PC-3 (cell line): ENCODE measurements at regions not wholly inside any gene's neighbourhood (a gene's known extent, or its start where the extent isn't known, plus 50 kb on each side); places are given as distances from the start of the nearest gene placed in this dataset.

Source experiments
- ATAC-seq: fragments of 200-7000 bp; cut with Tn5 transposase; 2 replicates; pipeline ENCODE4 v1.9.1; 2020; ENCODE audit warnings: mild to moderate bottlenecking, moderate library complexity
- BruUV-seq: library from RNA; stranded (reverse); fragments of 400-500 nt; replicated peaks from 2 replicates; lab custom pipeline; 2021; lab: Mats Ljungman, UMichigan
- CTCF ChIA-PET: fragments of 300-600 bp; sonication (Branson Sonifier 250); formaldehyde crosslinking; loops from one replicate; lab custom pipeline; 2022; ENCODE audit warnings: antibody characterized with exemption; lab: Charles Lee
- POLR2A ChIA-PET: fragments of 300-600 bp; sonication (Branson Sonifier 250); formaldehyde crosslinking; loops from one replicate; lab custom pipeline; 2022; ENCODE audit warnings: antibody characterized with exemption; ENCODE audit not compliant: unreplicated experiment; lab: Charles Lee
- DNase-seq: peaks from one replicate; pipeline ENCODE4 v3.0.0-alpha.2; 2015
- H2AFZ ChIP-seq: fragments of 300-600 bp; sonication (generic); 2 replicates; pipeline ENCODE4 v1.6.0; 2016; ENCODE audit warnings: antibody characterized with exemption, low read length
- H3F3A ChIP-seq: fragments of 300-600 bp; sonication (generic); one replicate; pipeline ENCODE4 v1.6.0; 2017; ENCODE audit warnings: antibody characterized with exemption, low read length, control low read depth, mild to moderate bottlenecking; ENCODE audit not compliant: unreplicated experiment
- H3K27ac ChIP-seq: fragments of 300-600 bp; sonication (generic); 2 replicates; pipeline ENCODE4 v1.5.1; 2016; ENCODE audit warnings: mild to moderate bottlenecking, low read length
- H3K27me3 ChIP-seq: fragments of 300-600 bp; sonication (generic); 2 replicates; pipeline ENCODE4 v1.6.1; 2016; ENCODE audit warnings: low read length, mixed read lengths
- H3K36me3 ChIP-seq: fragments of 300-600 bp; sonication (generic); 2 replicates; pipeline ENCODE4 v1.6.1; 2016; ENCODE audit warnings: low read depth, mixed run types, low read length, mixed read lengths
- H3K4me1 ChIP-seq: fragments of 300-600 bp; sonication (generic); 2 replicates; pipeline ENCODE4 v1.5.1; 2016; ENCODE audit warnings: low read length; ENCODE audit not compliant: insufficient read depth
- H3K4me2 ChIP-seq: fragments of 300-600 bp; sonication (generic); 2 replicates; pipeline ENCODE4 v1.6.0; 2016; ENCODE audit warnings: low read length
- H3K4me3 ChIP-seq: fragments of 300-600 bp; sonication (generic); 2 replicates; pipeline ENCODE4 v1.5.1; 2016; ENCODE audit warnings: mild to moderate bottlenecking, low read length, mixed read lengths
- H3K79me2 ChIP-seq: fragments of 300-600 bp; sonication (generic); 2 replicates; pipeline ENCODE4 v1.6.1; 2017; ENCODE audit warnings: low read length, mixed read lengths
- H3K9ac ChIP-seq: fragments of 300-600 bp; sonication (generic); 2 replicates; pipeline ENCODE4 v1.6.0; 2016; ENCODE audit warnings: mild to moderate bottlenecking, low read length
- H3K9me2 ChIP-seq: fragments of 300-600 bp; sonication (generic); replicated peaks from 2 replicates; pipeline ENCODE4 v1.6.1; 2016; ENCODE audit warnings: mixed run types, low read length, mixed read lengths
- H3K9me3 ChIP-seq: fragments of 300-600 bp; sonication (generic); 2 replicates; pipeline ENCODE4 v1.6.1; 2016; ENCODE audit warnings: low read length, mixed read lengths
- H4K20me1 ChIP-seq: fragments of 300-600 bp; sonication (generic); 2 replicates; pipeline ENCODE4 v1.6.1; 2016; ENCODE audit warnings: low read length, mixed read lengths
- EZH2 ChIP-seq: fragments of 300-600 bp; sonication (generic); IDR thresholded peaks from one replicate; pipeline ENCODE4 v1.6.1; 2017; ENCODE audit warnings: antibody characterized with exemption, mild to moderate bottlenecking, low read length; ENCODE audit not compliant: unreplicated experiment
- EZH2phosphoT487 ChIP-seq: fragments of 300-600 bp; sonication (generic); IDR thresholded peaks from 2 replicates; pipeline ENCODE4 v1.6.1; 2018; ENCODE audit warnings: mild to moderate bottlenecking, antibody characterized with exemption, low read length, borderline replicate concordance
- intact Hi-C: fragments of 100-400 bp; cut with micrococcal nuclease; formaldehyde crosslinking; loops from 2 replicates; pipeline ENCODE4 v1.9.0; 2023
- TF ChIP-seq, protein P1 (sequence below): fragments of 300-600 bp; sonication (generic); conservative IDR thresholded peaks from 2 replicates; pipeline ENCODE4 v1.5.1; 2017; ENCODE audit warnings: antibody characterized with exemption, low read depth, mild to moderate bottlenecking, low read length

DNA sequence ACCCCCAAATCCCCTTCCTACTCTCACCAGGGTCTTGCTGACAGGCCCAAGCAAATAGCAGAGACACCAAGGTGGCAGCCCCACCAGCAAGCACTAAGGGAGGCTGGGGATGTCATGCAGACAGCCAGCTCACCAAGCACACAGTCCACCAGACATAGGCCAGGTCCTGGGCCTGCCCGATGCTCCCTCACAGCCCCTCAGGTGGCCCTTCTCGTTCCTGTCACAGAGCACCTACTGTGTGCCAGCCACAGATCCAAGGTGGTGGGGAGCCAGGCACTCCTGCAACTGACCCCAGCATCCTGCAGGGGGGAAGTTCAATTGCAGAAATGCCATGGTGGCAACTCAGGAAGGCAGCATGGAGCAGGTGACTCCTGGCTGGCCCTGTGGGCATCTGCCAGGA, 60.5 kb upstream of the PNMA1 start:
- Histone ChIP-seq H3K9me3 (no peaks in the 10 kb centered on the region), H3K27me3 (no peaks in the 10 kb centered on the region), H3K27ac (no peak overlapping the region), H3K4me2 (no peak overlapping the region), H3K9ac (no peak overlapping the region), H3K79me2 (peaks cover 62% of the 10 kb centered on the region), H2AFZ (no peak overlapping the region), H3K4me1 (no peaks in the 10 kb centered on the region), H3K9me2 (no peaks in the 10 kb centered on the region), H4K20me1 (no peaks in the 10 kb centered on the region), H3F3A (no peaks in the 10 kb centered on the region), H3K36me3 (no peaks in the 10 kb centered on the region), H3K4me3 (no peak overlapping the region)
- intact Hi-C loops, result no loop called here
- ATAC-seq (no peak), DNase-seq (no peak)
- no TSS peak for BruUV-seq
- POLR2A ChIA-PET, result no interaction called here
- CTCF ChIA-PET, result no interaction called here
- TF ChIP-seq EZH2phosphoT487 (no peak), EZH2 (no peak)

DNA sequence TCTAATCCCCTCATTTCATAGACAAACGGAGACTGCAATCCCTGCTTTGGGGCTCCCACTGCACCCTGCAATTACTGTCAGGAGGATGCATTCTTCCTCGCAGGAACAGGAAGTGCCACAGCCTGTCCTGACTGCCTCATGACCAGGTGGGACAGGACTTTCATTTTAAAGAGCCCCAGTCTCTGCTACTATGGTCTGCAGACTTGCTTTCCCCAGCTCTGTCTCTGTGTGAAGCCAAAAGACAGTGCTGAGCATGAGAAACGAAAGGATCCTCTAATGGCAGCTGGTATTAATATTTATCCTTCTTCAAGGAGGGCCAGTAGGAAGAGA, 60.0 kb upstream of the PNMA1 start:
- H3K9ac ChIP-seq, result no peak overlapping the region
- intact Hi-C loops, result no loop called here
- H3K9me2 ChIP-seq, result no peaks in the 10 kb centered on the region
- no peak overlapping the region for H3K4me3 ChIP-seq
- H3K27me3 ChIP-seq, result no peaks in the 10 kb centered on the region
- H3K36me3 ChIP-seq, result no peaks in the 10 kb centered on the region
- H3K79me2 ChIP-seq, result peaks cover 66% of the 10 kb centered on the region
- no peak overlapping the region for H3K27ac ChIP-seq
- H3K4me1 ChIP-seq, result peaks cover 2% of the 10 kb centered on the region
- H3K9me3 ChIP-seq, result no peaks in the 10 kb centered on the region
- CTCF ChIA-PET, result no interaction called here
- DNase-seq (no peak), ATAC-seq (no peak)
- H2AFZ ChIP-seq, result no peak overlapping the region
- no peak overlapping the region for H3K4me2 ChIP-seq
- H4K20me1 ChIP-seq, result no peaks in the 10 kb centered on the region
- H3F3A ChIP-seq, result no peaks in the 10 kb centered on the region
- no TSS peak for BruUV-seq
- POLR2A ChIA-PET, result no interaction called here
- TF ChIP-seq, protein P1, sequence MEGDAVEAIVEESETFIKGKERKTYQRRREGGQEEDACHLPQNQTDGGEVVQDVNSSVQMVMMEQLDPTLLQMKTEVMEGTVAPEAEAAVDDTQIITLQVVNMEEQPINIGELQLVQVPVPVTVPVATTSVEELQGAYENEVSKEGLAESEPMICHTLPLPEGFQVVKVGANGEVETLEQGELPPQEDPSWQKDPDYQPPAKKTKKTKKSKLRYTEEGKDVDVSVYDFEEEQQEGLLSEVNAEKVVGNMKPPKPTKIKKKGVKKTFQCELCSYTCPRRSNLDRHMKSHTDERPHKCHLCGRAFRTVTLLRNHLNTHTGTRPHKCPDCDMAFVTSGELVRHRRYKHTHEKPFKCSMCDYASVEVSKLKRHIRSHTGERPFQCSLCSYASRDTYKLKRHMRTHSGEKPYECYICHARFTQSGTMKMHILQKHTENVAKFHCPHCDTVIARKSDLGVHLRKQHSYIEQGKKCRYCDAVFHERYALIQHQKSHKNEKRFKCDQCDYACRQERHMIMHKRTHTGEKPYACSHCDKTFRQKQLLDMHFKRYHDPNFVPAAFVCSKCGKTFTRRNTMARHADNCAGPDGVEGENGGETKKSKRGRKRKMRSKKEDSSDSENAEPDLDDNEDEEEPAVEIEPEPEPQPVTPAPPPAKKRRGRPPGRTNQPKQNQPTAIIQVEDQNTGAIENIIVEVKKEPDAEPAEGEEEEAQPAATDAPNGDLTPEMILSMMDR, result no peak
- TF ChIP-seq EZH2 (no peak), EZH2phosphoT487 (no peak)

DNA sequence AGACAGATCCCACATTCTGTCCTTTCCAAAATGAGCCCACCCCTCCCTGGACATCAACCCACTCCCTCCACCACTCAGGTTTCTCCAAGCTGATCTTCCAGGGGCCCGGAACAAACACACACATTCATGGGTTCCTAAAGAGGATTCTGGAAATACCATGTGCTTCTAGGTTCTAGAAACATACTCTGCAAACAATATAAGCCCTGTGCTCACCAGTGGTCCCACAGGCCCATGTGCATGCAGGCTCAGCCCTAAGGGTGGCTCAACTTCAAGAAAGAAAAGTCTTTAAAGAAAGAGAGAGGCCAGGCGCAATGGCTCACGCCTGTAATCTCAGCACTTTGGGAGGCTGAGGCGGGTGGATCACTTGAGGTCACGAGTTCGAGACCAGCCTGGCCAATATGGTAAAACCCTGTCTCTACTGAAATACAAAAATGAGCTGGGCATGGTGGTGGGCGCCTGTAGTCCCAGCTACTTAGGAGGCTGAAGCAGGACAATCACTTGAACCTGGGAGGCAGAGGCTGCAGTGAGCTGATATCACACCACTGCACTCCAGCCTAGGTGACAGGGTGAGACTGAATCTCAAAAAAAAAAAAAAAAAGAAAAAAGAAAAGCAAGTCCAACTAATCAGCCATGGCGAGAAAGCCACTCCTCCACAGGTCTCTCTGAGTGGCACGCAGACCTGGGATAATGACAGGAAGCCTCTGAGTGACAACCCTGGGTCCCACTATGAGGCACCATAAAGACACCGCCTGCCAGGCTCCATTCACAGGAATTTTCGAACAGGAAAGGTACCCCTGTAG, 59.5 kb upstream of the PNMA1 start:
- peaks cover 8% of the 10 kb centered on the region for H3K4me1 ChIP-seq
- H3K4me2 ChIP-seq, result no peak overlapping the region
- H3K79me2 ChIP-seq, result peaks cover 69% of the 10 kb centered on the region
- ATAC-seq (no peak), DNase-seq (no peak)
- ChIA-PET CTCF (no interaction called here), POLR2A (no interaction called here)
- TF ChIP-seq, protein P1, result no peak
- TF ChIP-seq EZH2phosphoT487, result no peak
- no peak for TF ChIP-seq EZH2
- no peak overlapping the region for H2AFZ ChIP-seq
- H4K20me1 ChIP-seq, result no peaks in the 10 kb centered on the region
- intact Hi-C loops, result no loop called here
- H3K9me2 ChIP-seq, result no peaks in the 10 kb centered on the region
- no peaks in the 10 kb centered on the region for H3K36me3 ChIP-seq
- H3K9ac ChIP-seq, result no peak overlapping the region
- H3K27me3 ChIP-seq, result no peaks in the 10 kb centered on the region
- BruUV-seq, result no TSS peak
- H3F3A ChIP-seq, result no peaks in the 10 kb centered on the region
- H3K9me3 ChIP-seq, result no peaks in the 10 kb centered on the region
- H3K4me3 ChIP-seq, result no peak overlapping the region
- H3K27ac ChIP-seq, result no peak overlapping the region
